Subcutaneous abdominal adipose tissue (tissue), 5 donors: ENCODE measurements at regions not wholly inside any gene's neighbourhood (a gene's known extent, or its start where the extent isn't known, plus 50 kb on each side); places are given as distances from the start of the nearest gene placed in this dataset.
"Not testable (repeated sequence)": the region's sequence is repeated elsewhere in the genome, so short reads cannot be mapped to it uniquely, and the experiment has no call there.

ENCODE experiments used
- H3K27ac ChIP-seq: one replicate; pipeline ENCODE4 v1.7.0; 2013; ENCODE audit warnings: low read depth, mild to moderate bottlenecking, inconsistent platforms, low read length, moderate library complexity
- H3K27me3 ChIP-seq, 5 donors: one replicate each; pipeline ENCODE4 v1.7.0; 2013; ENCODE audit warnings: low read length in 5 of 5, inconsistent platforms in 1 of 5; ENCODE audit not compliant: control insufficient read depth in 5 of 5, insufficient read depth in 4 of 5
- H3K36me3 ChIP-seq, 5 donors: one replicate each; pipeline ENCODE4 v1.7.0; 2013; ENCODE audit warnings: low read length in 5 of 5; ENCODE audit not compliant: control insufficient read depth in 5 of 5, insufficient read depth in 5 of 5
- H3K4me1 ChIP-seq, 5 donors: one replicate each; pipeline ENCODE4 v1.7.0; 2013; ENCODE audit warnings: low read length in 5 of 5, mild to moderate bottlenecking in 3 of 5, moderate library complexity in 1 of 5; ENCODE audit not compliant: control insufficient read depth in 5 of 5, insufficient read depth in 5 of 5
- H3K4me3 ChIP-seq, 5 donors: one replicate each; pipeline ENCODE4 v1.7.0; 2013; ENCODE audit warnings: low read length in 5 of 5, low read depth in 1 of 5
- H3K9ac ChIP-seq, 5 donors: one replicate each; pipeline ENCODE4 v1.7.0; 2013; ENCODE audit warnings: low read length in 5 of 5, mild to moderate bottlenecking in 4 of 5, moderate library complexity in 3 of 5
- H3K9me3 ChIP-seq, 5 donors: one replicate each; pipeline ENCODE4 v1.7.0; 2013; ENCODE audit warnings: low read length in 5 of 5; ENCODE audit not compliant: control insufficient read depth in 5 of 5
- donor health status: healthy.
- donor health status: healthy.
- donor health status: healthy.
- donor health status: healthy.
- donor health status: healthy.

DNA sequence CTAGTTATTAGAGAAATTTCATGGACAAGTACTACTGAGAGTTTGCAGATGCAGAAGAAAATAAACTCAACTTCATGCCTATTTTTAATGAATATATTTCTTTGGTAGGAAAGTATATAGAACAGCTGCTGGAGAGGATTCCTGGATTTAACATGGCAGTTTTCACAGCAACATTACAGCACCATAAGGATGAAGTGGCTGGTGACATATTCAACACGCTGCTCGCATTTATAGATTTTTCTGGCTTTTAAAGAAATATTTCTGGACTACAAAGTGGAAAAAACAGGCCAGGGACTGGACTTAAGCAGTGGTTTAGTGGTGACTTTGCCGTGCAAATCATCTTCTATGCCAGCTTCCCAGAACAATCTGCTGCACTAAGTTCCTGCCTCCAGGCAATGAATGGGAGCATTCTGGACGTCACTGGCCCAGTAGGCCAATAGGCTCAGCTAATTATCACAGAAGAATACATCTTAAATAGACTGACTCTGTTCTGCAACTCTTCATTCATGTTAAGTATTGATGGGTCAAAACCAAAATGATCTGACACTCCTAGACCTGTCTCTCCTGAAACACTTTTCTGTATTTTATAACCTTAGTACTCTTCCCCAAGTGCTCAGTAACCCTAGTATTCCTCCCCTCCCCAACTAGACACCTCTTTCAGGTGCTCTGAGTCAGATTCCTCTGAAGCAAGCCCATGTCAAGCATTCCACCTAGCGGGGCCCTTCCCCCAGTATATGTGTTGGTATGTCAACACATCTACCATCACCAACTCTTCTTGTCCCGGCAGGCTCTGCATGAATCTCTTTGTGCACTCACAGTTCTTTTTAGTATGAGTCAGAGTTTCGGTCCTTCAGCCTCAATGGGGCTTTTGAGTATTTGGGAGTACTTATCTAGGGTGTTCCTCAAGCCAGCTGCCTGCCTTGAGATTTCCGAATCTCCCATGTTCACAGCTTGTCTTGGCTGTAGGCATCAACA lies 625.5 kb downstream of the CHSY3 start:
- Histone ChIP-seq H3K4me1 (no peaks in the 10 kb centered on the region), H3K36me3 (no peaks in the 10 kb centered on the region), H3K4me3 (no peak overlapping the region), H3K27ac (no peak overlapping the region), H3K9me3 (no peaks in the 10 kb centered on the region), H3K9ac (no peak overlapping the region), H3K27me3 (no peaks in the 10 kb centered on the region)

DNA sequence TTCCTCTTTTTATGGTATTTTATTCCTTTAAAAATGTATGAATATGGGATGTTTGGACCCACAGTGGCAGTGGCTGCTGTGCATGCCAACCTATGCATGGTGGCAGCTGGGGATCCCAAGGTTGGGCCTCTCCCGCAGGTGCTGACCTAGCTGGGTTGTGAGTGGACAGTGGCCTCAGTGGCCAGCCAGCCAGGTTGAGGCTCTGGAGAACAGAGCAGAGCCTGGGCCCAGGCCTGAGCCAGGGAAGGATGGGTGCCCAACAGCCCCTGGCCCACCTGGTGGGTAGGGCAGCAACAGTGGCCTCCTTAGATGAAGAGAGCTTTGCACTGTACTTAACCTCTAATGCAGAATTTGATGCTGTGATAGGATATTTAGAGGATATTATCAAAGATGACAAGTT lies 624.8 kb downstream of the CHSY3 start:
- Histone ChIP-seq H3K4me1 (no peaks in the 10 kb centered on the region), H3K9ac (no peak overlapping the region), H3K36me3 (no peaks in the 10 kb centered on the region), H3K4me3 (no peak overlapping the region), H3K27me3 (no peaks in the 10 kb centered on the region), H3K9me3 (no peaks in the 10 kb centered on the region), H3K27ac (no peak overlapping the region)

DNA sequence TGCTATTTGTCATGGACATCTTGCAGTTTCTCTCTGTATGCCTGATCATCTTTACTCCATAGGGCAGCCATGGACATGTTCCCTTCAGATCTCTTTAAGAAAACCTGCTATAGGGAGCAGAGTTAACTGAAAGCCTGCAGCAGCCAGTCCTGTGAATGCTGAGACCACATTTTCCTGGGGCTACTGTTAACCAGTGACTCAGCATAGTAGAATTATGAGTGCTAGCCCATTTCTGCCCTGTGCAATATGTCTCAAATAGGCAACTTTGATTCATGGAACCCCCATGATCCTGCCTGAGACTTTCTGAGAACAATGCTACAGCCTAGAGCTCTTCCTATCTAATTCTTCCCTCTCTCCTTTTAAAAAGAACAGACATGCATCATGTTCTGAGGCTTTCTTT lies 624.2 kb downstream of the CHSY3 start:
- Histone ChIP-seq H3K27me3 (no peaks in the 10 kb centered on the region), H3K9me3 (no peaks in the 10 kb centered on the region), H3K9ac (no peak overlapping the region), H3K27ac (no peak overlapping the region), H3K36me3 (no peaks in the 10 kb centered on the region), H3K4me1 (no peaks in the 10 kb centered on the region), H3K4me3 (no peak overlapping the region)

DNA sequence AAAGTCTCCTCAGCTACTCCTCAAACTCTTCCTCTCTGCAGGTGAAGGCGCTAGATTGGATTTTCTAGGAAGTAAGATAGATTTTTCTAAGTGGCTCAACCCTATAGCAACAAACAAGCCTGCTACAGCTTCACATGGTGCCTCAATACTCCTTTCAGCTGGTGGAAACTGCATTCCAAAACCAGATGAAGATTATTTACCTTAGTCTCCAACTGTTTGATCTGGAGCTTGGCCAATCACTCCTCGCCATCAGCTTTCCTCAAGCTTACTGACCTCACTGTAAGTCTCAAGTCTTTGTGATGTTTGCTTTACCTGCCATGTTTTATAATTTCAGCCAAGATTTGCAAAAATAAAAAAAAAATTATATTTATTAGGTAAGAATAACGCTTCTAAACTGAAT lies 622.4 kb downstream of the CHSY3 start:
- no peak overlapping the region for H3K27ac ChIP-seq
- H3K27me3 ChIP-seq, result no peaks in the 10 kb centered on the region
- no peaks in the 10 kb centered on the region for H3K36me3 ChIP-seq
- no peaks in the 10 kb centered on the region for H3K4me1 ChIP-seq
- no peak overlapping the region for H3K9ac ChIP-seq
- H3K9me3 ChIP-seq, result no peaks in the 10 kb centered on the region
- H3K4me3 ChIP-seq, result no peak overlapping the region

DNA sequence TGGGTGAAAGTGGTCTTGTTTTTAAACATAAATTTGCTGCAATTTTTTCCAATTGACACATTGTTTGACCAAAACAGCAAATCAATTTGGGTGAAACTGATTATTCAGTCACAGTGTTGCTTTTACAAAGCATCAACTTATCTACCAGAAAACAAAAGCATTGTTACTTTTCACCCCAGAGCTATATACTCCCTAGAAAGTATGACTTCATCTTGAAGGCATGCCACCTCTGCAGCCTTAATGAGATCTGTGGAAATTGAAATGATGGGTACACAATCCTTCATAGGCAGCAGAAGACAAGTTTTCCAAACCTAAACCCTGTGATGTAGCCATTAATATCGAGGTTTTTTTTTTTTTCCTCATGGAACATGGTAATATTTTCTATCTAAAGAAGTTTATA lies 615.9 kb downstream of the CHSY3 start:
- Histone ChIP-seq H3K9me3 (peaks cover 3 to 16% (median 12%) of the 10 kb centered on the region in 5 donors), H3K4me1 (no peaks in the 10 kb centered on the region), H3K4me3 (no peak overlapping the region), H3K27me3 (no peaks in the 10 kb centered on the region), H3K36me3 (no peaks in the 10 kb centered on the region), H3K9ac (no peak overlapping the region), H3K27ac (no peak overlapping the region)

DNA sequence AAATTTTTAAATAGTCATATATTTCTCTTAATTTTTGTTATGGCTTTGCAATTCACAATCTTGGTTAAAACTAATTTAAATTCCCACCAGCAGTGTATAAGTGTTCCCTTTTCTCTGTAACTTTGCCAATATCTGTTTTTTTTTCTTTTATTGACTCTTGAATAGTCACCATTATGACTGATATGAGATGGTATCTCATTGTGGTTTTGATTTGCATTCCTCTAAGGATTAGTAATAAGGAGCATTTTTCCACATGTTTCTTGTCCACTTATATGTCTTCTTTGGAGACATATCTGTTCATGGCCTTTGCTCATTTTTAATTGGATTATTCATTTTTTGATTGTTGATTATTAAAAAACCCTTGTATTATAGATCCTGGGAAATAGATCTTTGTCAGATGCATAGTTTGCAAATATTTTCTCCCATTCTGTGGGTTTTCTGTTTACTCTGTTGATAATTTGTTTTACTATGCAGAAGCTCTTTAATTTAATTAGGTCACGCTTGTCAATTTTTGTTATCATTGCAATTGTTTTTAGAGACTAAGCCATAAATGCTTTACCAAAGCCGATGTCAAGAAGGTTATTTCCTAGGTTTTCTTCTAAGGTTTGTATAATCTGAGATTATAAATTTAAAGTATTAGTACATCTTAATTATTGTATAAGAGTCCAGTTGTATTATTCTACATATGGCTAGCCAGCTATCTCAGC lies 610.9 kb downstream of the CHSY3 start:
- Histone ChIP-seq H3K4me3 (no peak overlapping the region), H3K4me1 (no peaks in the 10 kb centered on the region), H3K36me3 (no peaks in the 10 kb centered on the region), H3K9ac (no peak overlapping the region), H3K27me3 (no peaks in the 10 kb centered on the region), H3K9me3 (peaks cover 3 to 16% (median 12%) of the 10 kb centered on the region in 5 donors), H3K27ac (no peak overlapping the region)

DNA sequence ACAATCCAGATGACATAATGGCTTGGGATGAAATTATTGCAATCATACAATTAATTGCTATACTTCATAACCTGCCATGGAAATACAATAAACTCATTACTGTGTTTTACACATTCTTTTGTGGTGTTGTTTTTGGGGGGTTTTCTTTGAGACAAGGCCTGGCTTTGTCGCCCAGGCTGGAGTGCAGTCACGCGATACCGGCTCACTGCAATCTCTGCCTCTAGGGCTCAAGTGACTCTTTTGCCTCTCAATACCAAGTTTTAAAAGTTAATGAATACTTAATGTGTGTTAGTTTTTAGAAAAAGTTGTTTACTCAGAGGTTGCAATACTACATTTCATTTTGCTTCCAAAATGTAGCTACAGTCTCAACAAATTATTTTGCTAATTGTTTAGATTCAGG lies 598.4 kb downstream of the CHSY3 start:
- no peak overlapping the region for H3K27ac ChIP-seq
- H3K36me3 ChIP-seq, result no peaks in the 10 kb centered on the region
- H3K9me3 ChIP-seq, result peaks cover 0 to 5% (median 0%) of the 10 kb centered on the region in 5 donors
- no peaks in the 10 kb centered on the region for H3K4me1 ChIP-seq
- no peak overlapping the region for H3K9ac ChIP-seq
- no peaks in the 10 kb centered on the region for H3K27me3 ChIP-seq
- H3K4me3 ChIP-seq, result no peak overlapping the region

DNA sequence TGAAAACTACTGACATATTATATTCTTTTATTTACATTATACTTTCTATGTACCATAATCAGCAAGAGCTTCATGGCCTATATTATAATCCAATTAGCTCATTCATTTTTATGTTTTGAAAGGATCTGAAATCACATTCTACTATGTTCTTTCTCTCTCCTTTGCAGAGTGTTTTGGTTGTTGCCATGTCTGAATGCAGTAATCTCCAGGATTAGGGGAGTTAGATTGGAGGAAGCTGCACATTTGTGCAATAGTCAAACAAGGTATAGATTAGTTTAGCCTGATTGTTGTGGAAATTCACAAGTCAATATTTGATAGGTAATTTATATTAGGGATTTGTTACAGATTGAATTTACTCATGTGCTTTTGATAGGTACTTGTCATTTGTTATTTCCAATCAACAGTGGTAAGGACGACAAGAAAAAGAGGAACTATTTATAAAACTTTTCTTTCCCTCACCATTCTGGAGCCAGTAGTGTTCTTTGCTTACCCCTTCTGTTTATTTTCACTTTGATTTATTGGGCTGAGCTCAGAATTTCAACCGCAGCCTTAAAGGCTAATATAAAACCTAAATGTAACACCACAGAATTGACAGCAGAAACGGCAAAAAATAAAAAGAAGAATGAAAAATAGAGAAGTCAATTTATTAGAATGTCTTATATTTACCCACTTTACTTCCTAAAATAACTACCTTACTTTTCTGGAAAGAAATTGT lies 597.0 kb downstream of the CHSY3 start:
- no peaks in the 10 kb centered on the region for H3K4me1 ChIP-seq
- no peak overlapping the region for H3K27ac ChIP-seq
- no peak overlapping the region for H3K9ac ChIP-seq
- H3K4me3 ChIP-seq, result no peak overlapping the region
- H3K27me3 ChIP-seq, result no peaks in the 10 kb centered on the region
- H3K36me3 ChIP-seq, result no peaks in the 10 kb centered on the region
- H3K9me3 ChIP-seq, result peaks cover 0 to 5% (median 0%) of the 10 kb centered on the region in 5 donors

DNA sequence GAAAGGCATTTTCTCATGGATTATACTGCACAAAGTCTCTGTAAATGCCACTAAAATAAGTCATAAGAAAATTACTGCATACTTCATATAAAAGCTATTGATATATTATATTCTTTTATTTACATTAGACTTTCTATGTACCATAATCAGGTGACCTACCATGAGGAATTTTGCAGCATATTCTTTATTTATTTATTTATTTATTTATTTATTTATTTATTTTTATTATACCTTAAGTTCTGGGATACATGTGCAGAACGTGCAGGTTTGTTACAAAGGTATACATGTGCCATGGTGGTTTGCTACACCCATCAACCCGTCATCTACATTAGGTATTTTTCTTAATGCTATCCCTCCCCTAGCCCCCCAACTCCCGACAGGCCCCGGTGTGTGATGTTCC lies 596.2 kb downstream of the CHSY3 start:
- not testable (repeated sequence) for H3K27ac ChIP-seq, H3K36me3 ChIP-seq, H3K4me3 ChIP-seq, H3K4me1 ChIP-seq, H3K9ac ChIP-seq, H3K9me3 ChIP-seq, H3K27me3 ChIP-seq

DNA sequence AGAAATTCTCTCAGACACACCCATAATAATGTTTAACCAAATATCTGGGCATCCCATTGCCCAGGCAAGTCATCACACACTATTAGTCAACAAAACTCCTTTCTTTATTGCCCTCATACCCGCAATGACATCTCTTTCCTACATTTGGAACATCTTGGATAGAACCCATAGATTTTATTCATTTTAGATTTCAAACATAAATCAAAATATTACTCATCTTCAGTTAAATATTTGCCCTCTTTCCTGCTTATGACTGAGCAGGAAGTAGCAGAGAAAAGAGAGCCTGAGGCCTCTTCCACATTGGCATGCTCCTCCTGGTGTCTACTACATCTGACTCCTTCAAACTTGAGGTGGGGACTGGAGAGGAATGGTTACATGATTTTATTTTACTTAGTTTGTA lies 592.0 kb downstream of the CHSY3 start:
- H3K27ac ChIP-seq, result no peak overlapping the region
- H3K4me1 ChIP-seq, result no peaks in the 10 kb centered on the region
- H3K36me3 ChIP-seq, result no peaks in the 10 kb centered on the region
- H3K9ac ChIP-seq, result no peak overlapping the region
- no peak overlapping the region for H3K4me3 ChIP-seq
- peaks cover 0 to 11% (median 0%) of the 10 kb centered on the region in 5 donors for H3K9me3 ChIP-seq
- H3K27me3 ChIP-seq, result no peaks in the 10 kb centered on the region
